ENCODE measurements at regions not wholly inside any gene's neighbourhood (a gene's known extent, or its start where the extent isn't known, plus 50 kb on each side); places are given as distances from the start of the nearest gene placed in this dataset.

GRCh38 chr7:84462259-84462658 lies 267.7 kb upstream of the SEMA3A start:
- Histone ChIP-seq H3K4me1 (ENCODE audit: insufficient read depth, low read length) (no peaks in the 10 kb centered on the region), H2AFZ (ENCODE audit: low read length) (no peak overlapping the region), H3K79me2 (ENCODE audit: insufficient read depth, low read length) (no peaks in the 10 kb centered on the region), H4K20me1 (ENCODE audit: insufficient read depth, low read length) (no peaks in the 10 kb centered on the region), H3K36me3 (ENCODE audit: insufficient read depth, low read length) (no peaks in the 10 kb centered on the region), H3K27ac (ENCODE audit: low read depth, low read length) (no peak overlapping the region), H3K4me3 (ENCODE audit: insufficient read depth, low read length) (no peak overlapping the region), H3K9me3 (ENCODE audit: low read depth, low read length) (no peaks in the 10 kb centered on the region), H3K27me3 (ENCODE audit: insufficient read depth, low read length) (no peaks in the 10 kb centered on the region), H3K4me2 (ENCODE audit: insufficient read depth, low read length) (no peak overlapping the region)
- DNase-seq (ENCODE audit: insufficient read length, low spot score, missing footprints) = no peak
- TF ChIP-seq, protein P1, sequence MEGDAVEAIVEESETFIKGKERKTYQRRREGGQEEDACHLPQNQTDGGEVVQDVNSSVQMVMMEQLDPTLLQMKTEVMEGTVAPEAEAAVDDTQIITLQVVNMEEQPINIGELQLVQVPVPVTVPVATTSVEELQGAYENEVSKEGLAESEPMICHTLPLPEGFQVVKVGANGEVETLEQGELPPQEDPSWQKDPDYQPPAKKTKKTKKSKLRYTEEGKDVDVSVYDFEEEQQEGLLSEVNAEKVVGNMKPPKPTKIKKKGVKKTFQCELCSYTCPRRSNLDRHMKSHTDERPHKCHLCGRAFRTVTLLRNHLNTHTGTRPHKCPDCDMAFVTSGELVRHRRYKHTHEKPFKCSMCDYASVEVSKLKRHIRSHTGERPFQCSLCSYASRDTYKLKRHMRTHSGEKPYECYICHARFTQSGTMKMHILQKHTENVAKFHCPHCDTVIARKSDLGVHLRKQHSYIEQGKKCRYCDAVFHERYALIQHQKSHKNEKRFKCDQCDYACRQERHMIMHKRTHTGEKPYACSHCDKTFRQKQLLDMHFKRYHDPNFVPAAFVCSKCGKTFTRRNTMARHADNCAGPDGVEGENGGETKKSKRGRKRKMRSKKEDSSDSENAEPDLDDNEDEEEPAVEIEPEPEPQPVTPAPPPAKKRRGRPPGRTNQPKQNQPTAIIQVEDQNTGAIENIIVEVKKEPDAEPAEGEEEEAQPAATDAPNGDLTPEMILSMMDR (IDR thresholded peaks at IDR 0.05; ENCODE audit: extremely low read depth, low read depth, low read length) = no peak

DNA sequence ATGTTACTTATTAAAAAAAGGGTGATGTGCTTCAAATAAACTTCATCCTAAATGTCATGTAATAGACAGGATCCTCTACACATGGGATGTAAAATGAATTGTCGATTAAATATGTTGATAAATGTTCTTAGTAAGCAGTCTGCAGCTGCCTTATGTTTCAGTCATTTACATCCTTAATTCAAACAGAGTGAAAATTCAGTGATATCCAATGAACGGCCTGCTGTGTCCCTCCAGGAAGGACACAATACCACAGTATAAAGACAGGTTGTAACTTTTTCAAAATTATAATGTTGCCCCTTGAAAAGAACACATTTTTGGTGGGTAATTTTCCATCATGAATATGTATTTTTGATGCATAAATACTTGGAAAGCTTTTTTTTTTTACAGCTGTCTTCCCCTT lies 266.5 kb upstream of the SEMA3A start:
- H4K20me1 ChIP-seq (ENCODE audit: insufficient read depth, low read length) = no peaks in the 10 kb centered on the region
- DNase-seq (ENCODE audit: insufficient read length, low spot score, missing footprints) = no peak
- TF ChIP-seq, protein P1 (IDR thresholded peaks at IDR 0.05; ENCODE audit: extremely low read depth, low read depth, low read length) = no peak

GRCh38 chr7:84455788-84456187 lies 261.2 kb upstream of the SEMA3A start:
- DNase-seq (ENCODE audit: insufficient read length, low spot score, missing footprints) = no peak

More for the DNA sequence above, 266.5 kb upstream of the SEMA3A start:
- H3K4me3 ChIP-seq (ENCODE audit: insufficient read depth, low read length) = no peak overlapping the region
- no peaks in the 10 kb centered on the region for H3K9me3 ChIP-seq (ENCODE audit: low read depth, low read length)
- H3K36me3 ChIP-seq (ENCODE audit: insufficient read depth, low read length) = no peaks in the 10 kb centered on the region
- H3K79me2 ChIP-seq (ENCODE audit: insufficient read depth, low read length) = no peaks in the 10 kb centered on the region
- no peak overlapping the region for H3K27ac ChIP-seq (ENCODE audit: low read depth, low read length)
- no peaks in the 10 kb centered on the region for H3K27me3 ChIP-seq (ENCODE audit: insufficient read depth, low read length)
- no peak overlapping the region for H3K4me2 ChIP-seq (ENCODE audit: insufficient read depth, low read length)
- no peaks in the 10 kb centered on the region for H3K4me1 ChIP-seq (ENCODE audit: insufficient read depth, low read length)
- no peak overlapping the region for H2AFZ ChIP-seq (ENCODE audit: low read length)

GRCh38 chr7:84454174-84454959 lies 259.8 kb upstream of the SEMA3A start:
- no peaks in the 10 kb centered on the region for H3K27me3 ChIP-seq (ENCODE audit: insufficient read depth, low read length)
- no peaks in the 10 kb centered on the region for H4K20me1 ChIP-seq (ENCODE audit: insufficient read depth, low read length)
- peak; percentile 82 for DNase-seq (ENCODE audit: insufficient read length, low spot score, missing footprints)
- peak overlapping the region; percentile 35 for H2AFZ ChIP-seq (ENCODE audit: low read length)
- no peaks in the 10 kb centered on the region for H3K36me3 ChIP-seq (ENCODE audit: insufficient read depth, low read length)
- H3K4me3 ChIP-seq (ENCODE audit: insufficient read depth, low read length) = no peak overlapping the region
- no peak overlapping the region for H3K4me2 ChIP-seq (ENCODE audit: insufficient read depth, low read length)
- H3K27ac ChIP-seq (ENCODE audit: low read depth, low read length) = no peak overlapping the region
- H3K4me1 ChIP-seq (ENCODE audit: insufficient read depth, low read length) = no peaks in the 10 kb centered on the region
- no peaks in the 10 kb centered on the region for H3K9me3 ChIP-seq (ENCODE audit: low read depth, low read length)
- TF ChIP-seq, protein P1 (IDR thresholded peaks at IDR 0.05; ENCODE audit: extremely low read depth, low read depth, low read length) = peak; percentile 35
- H3K79me2 ChIP-seq (ENCODE audit: insufficient read depth, low read length) = no peaks in the 10 kb centered on the region

More at GRCh38 chr7:84455788-84456187, 261.2 kb upstream of the SEMA3A start:
- Histone ChIP-seq H3K79me2 (ENCODE audit: insufficient read depth, low read length) (no peaks in the 10 kb centered on the region), H3K4me3 (ENCODE audit: insufficient read depth, low read length) (no peak overlapping the region), H3K4me2 (ENCODE audit: insufficient read depth, low read length) (no peak overlapping the region), H3K9me3 (ENCODE audit: low read depth, low read length) (no peaks in the 10 kb centered on the region), H3K4me1 (ENCODE audit: insufficient read depth, low read length) (no peaks in the 10 kb centered on the region), H4K20me1 (ENCODE audit: insufficient read depth, low read length) (no peaks in the 10 kb centered on the region), H3K27me3 (ENCODE audit: insufficient read depth, low read length) (no peaks in the 10 kb centered on the region), H3K36me3 (ENCODE audit: insufficient read depth, low read length) (no peaks in the 10 kb centered on the region), H3K27ac (ENCODE audit: low read depth, low read length) (no peak overlapping the region), H2AFZ (ENCODE audit: low read length) (no peak overlapping the region)
- TF ChIP-seq, protein P1 (IDR thresholded peaks at IDR 0.05; ENCODE audit: extremely low read depth, low read depth, low read length) = no peak
